ENCODE measurements at regions not wholly inside any gene's neighbourhood (a gene's known extent, or its start where the extent isn't known, plus 50 kb on each side); places are given as distances from the start of the nearest gene placed in this dataset.

DNA sequence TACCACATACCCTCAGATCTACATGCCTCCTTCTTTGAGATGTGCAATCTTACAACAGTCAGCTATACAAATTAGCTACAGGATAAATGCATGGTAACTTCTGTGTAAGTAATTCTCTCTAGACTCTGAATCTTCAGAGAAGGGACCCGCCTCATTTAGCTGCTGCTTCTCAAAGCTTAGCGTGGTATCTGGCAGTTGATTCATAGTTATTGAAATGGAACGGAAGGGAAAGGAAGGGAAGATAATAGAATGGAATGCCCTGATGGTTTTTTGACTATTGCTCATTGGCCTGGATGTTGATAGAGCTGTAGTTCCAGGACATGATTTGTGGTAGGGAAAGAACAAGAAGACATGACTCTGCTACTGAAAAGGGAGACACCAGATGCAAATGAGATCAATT lies 498.1 kb upstream of the CRIM1 start:
- H3K27ac Mint-ChIP-seq (ENCODE audit: unreplicated experiment), result no peak overlapping the region
- Histone ChIP-seq H3K4me2 (ENCODE audit: low read length) (no peak overlapping the region), H3K79me2 (ENCODE audit: insufficient read depth, low read length) (no peaks in the 10 kb centered on the region), H3K9me3 (ENCODE audit: insufficient read depth, low read depth, low read length) (no peaks in the 10 kb centered on the region), H3K27me3 (ENCODE audit: insufficient read depth, low read length) (no peaks in the 10 kb centered on the region), H3K4me3 (ENCODE audit: insufficient read depth, low read depth, low read length) (no peak overlapping the region), H3K27ac (ENCODE audit: low read depth, low read length) (no peak overlapping the region), H2AFZ (ENCODE audit: low read depth, low read length) (no peak overlapping the region), H3K4me1 (ENCODE audit: insufficient read depth, low read length) (no peaks in the 10 kb centered on the region), H3K36me3 (ENCODE audit: insufficient read depth, low read length) (no peaks in the 10 kb centered on the region), H3K9ac (ENCODE audit: low read length) (no peak overlapping the region), H4K20me1 (ENCODE audit: insufficient read depth, low read length) (no peaks in the 10 kb centered on the region)
- H3K9me3 Mint-ChIP-seq (ENCODE audit: unreplicated experiment), result no peaks in the 10 kb centered on the region
- no peak overlapping the region for H3K4me3 Mint-ChIP-seq (ENCODE audit: unreplicated experiment)
- FAIRE-seq (no peak), DNase-seq (ENCODE audit: low read depth) (no peak)
- no peaks in the 10 kb centered on the region for H3K4me1 Mint-ChIP-seq (ENCODE audit: low read depth, unreplicated experiment)
- H3K27me3 Mint-ChIP-seq (ENCODE audit: low read depth, unreplicated experiment), result no peaks in the 10 kb centered on the region
- H3K36me3 Mint-ChIP-seq (ENCODE audit: low read depth, unreplicated experiment), result no peaks in the 10 kb centered on the region
- no peak for TF ChIP-seq EZH2 (IDR thresholded peaks at IDR 0.05; ENCODE audit: insufficient read depth, low read length)
- TF ChIP-seq, protein P1, sequence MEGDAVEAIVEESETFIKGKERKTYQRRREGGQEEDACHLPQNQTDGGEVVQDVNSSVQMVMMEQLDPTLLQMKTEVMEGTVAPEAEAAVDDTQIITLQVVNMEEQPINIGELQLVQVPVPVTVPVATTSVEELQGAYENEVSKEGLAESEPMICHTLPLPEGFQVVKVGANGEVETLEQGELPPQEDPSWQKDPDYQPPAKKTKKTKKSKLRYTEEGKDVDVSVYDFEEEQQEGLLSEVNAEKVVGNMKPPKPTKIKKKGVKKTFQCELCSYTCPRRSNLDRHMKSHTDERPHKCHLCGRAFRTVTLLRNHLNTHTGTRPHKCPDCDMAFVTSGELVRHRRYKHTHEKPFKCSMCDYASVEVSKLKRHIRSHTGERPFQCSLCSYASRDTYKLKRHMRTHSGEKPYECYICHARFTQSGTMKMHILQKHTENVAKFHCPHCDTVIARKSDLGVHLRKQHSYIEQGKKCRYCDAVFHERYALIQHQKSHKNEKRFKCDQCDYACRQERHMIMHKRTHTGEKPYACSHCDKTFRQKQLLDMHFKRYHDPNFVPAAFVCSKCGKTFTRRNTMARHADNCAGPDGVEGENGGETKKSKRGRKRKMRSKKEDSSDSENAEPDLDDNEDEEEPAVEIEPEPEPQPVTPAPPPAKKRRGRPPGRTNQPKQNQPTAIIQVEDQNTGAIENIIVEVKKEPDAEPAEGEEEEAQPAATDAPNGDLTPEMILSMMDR (IDR thresholded peaks at IDR 0.05; ENCODE audit: insufficient read depth, low read depth, low read length), result no peak

DNA sequence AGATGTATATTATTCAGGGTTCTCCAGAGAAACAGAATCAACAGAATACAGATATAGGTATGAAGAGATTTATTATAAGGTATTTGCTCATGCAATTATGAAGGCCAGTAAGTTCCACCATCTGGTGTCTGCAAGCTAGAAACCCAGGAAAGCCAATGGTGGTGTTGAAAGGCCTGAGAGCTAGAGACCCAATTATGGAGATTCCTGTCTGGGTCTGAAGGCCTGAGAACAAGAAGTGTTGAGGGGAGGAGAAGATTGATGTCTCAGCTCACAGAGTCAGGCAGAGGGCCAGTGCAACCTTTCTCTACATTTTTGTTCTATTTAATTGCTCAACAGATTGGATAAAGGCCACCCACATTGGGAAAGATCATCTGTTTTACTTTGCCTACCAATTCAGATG lies 524.2 kb upstream of the CRIM1 start:
- no peaks in the 10 kb centered on the region for H3K4me1 ChIP-seq (ENCODE audit: insufficient read depth, low read length)
- Mint-ChIP-seq H3K4me3 (ENCODE audit: unreplicated experiment) (no peak overlapping the region), H3K4me1 (ENCODE audit: low read depth, unreplicated experiment) (peaks cover 2% of the 10 kb centered on the region), H3K36me3 (ENCODE audit: low read depth, unreplicated experiment) (no peaks in the 10 kb centered on the region), H3K9me3 (ENCODE audit: unreplicated experiment) (no peaks in the 10 kb centered on the region), H3K27ac (ENCODE audit: unreplicated experiment) (no peak overlapping the region), H3K27me3 (ENCODE audit: low read depth, unreplicated experiment) (no peaks in the 10 kb centered on the region)
- DNase-seq (ENCODE audit: low read depth) (no peak), FAIRE-seq (no peak)
- H3K4me2 ChIP-seq (ENCODE audit: low read length), result no peak overlapping the region
- no peaks in the 10 kb centered on the region for H3K27me3 ChIP-seq (ENCODE audit: insufficient read depth, low read length)
- no peak overlapping the region for H3K27ac ChIP-seq (ENCODE audit: low read depth, low read length)
- H3K9ac ChIP-seq (ENCODE audit: low read length), result no peak overlapping the region
- no peak for TF ChIP-seq EZH2 (IDR thresholded peaks at IDR 0.05; ENCODE audit: insufficient read depth, low read length)
- TF ChIP-seq, protein P1 (IDR thresholded peaks at IDR 0.05; ENCODE audit: insufficient read depth, low read depth, low read length), result no peak
- no peak overlapping the region for H3K4me3 ChIP-seq (ENCODE audit: insufficient read depth, low read depth, low read length)
- H3K36me3 ChIP-seq (ENCODE audit: insufficient read depth, low read length), result no peaks in the 10 kb centered on the region
- no peaks in the 10 kb centered on the region for H3K79me2 ChIP-seq (ENCODE audit: insufficient read depth, low read length)
- H2AFZ ChIP-seq (ENCODE audit: low read depth, low read length), result no peak overlapping the region
- no peaks in the 10 kb centered on the region for H3K9me3 ChIP-seq (ENCODE audit: insufficient read depth, low read depth, low read length)
- H4K20me1 ChIP-seq (ENCODE audit: insufficient read depth, low read length), result no peaks in the 10 kb centered on the region

DNA sequence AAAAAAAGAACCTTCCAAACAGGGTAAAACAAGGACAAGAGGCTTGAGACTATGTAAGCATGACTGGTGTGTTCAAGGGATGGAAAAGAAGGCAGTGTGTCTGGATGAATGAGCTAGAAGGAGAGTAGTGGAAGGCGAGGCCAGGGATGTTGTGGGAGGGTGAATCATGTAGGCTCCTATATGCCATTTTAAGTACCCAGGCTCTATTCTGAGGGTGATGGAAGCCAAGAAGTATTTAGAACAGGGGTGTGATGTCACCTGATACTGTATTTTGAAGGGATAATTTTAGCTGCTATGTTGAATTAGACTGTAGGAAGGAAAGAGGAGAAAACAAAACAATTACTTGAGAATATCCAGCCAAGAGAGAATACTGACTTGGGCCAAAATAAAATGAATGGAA lies 524.7 kb upstream of the CRIM1 start:
- no peaks in the 10 kb centered on the region for H3K79me2 ChIP-seq (ENCODE audit: insufficient read depth, low read length)
- no peak for DNase-seq (ENCODE audit: low read depth)
- H3K4me2 ChIP-seq (ENCODE audit: low read length), result no peak overlapping the region
- no peaks in the 10 kb centered on the region for H3K9me3 ChIP-seq (ENCODE audit: insufficient read depth, low read depth, low read length)
- no peak for TF ChIP-seq EZH2 (IDR thresholded peaks at IDR 0.05; ENCODE audit: insufficient read depth, low read length)
- TF ChIP-seq, protein P1 (IDR thresholded peaks at IDR 0.05; ENCODE audit: insufficient read depth, low read depth, low read length), result no peak
- H3K4me1 ChIP-seq (ENCODE audit: insufficient read depth, low read length), result no peaks in the 10 kb centered on the region
- no peak overlapping the region for H3K27ac Mint-ChIP-seq (ENCODE audit: unreplicated experiment)
- no peaks in the 10 kb centered on the region for H3K27me3 ChIP-seq (ENCODE audit: insufficient read depth, low read length)
- H2AFZ ChIP-seq (ENCODE audit: low read depth, low read length), result no peak overlapping the region
- FAIRE-seq, result no peak
- H3K27ac ChIP-seq (ENCODE audit: low read depth, low read length), result no peak overlapping the region
- no peak overlapping the region for H3K4me3 ChIP-seq (ENCODE audit: insufficient read depth, low read depth, low read length)
- H3K4me1 Mint-ChIP-seq (ENCODE audit: low read depth, unreplicated experiment), result peaks cover 2% of the 10 kb centered on the region
- no peaks in the 10 kb centered on the region for H3K27me3 Mint-ChIP-seq (ENCODE audit: low read depth, unreplicated experiment)
- no peaks in the 10 kb centered on the region for H3K36me3 Mint-ChIP-seq (ENCODE audit: low read depth, unreplicated experiment)
- H4K20me1 ChIP-seq (ENCODE audit: insufficient read depth, low read length), result no peaks in the 10 kb centered on the region
- no peak overlapping the region for H3K9ac ChIP-seq (ENCODE audit: low read length)
- no peak overlapping the region for H3K4me3 Mint-ChIP-seq (ENCODE audit: unreplicated experiment)
- H3K36me3 ChIP-seq (ENCODE audit: insufficient read depth, low read length), result no peaks in the 10 kb centered on the region
- H3K9me3 Mint-ChIP-seq (ENCODE audit: unreplicated experiment), result no peaks in the 10 kb centered on the region
